Vagina (tissue), 2 donors: ENCODE measurements at regions not wholly inside any gene's neighbourhood (a gene's known extent, or its start where the extent isn't known, plus 50 kb on each side); places are given as distances from the start of the nearest gene placed in this dataset.

Experiments
- POLR2A ChIP-seq, 2 donors: fragments of 450-650 bp; IDR thresholded peaks; one replicate each; pipeline ENCODE4 v1.6.1; 2017; ENCODE audit warnings: antibody characterized with exemption in 2 of 2, mild to moderate bottlenecking in 2 of 2, moderate library complexity in 2 of 2
- POLR2AphosphoS5 ChIP-seq, 2 donors: sonication (generic); formaldehyde crosslinking; IDR thresholded peaks; one replicate each; pipeline ENCODE4 v1.9.0; 2017; ENCODE audit warnings: antibody characterized with exemption in 2 of 2, mild to moderate bottlenecking in 2 of 2, low read depth in 1 of 2; ENCODE audit not compliant: insufficient read depth in 1 of 2
- TF ChIP-seq, protein P1 (sequence below), 3 experiments: fragments of 450-650 bp in 2 of 3; fragments of 200-600 bp in 1 of 3; sonication (generic) in 1 of 3; IDR thresholded peaks; one replicate each; pipeline ENCODE4 v1.5.1; 2017 to 2019; ENCODE audit warnings: antibody characterized with exemption in 3 of 3, mild to moderate bottlenecking in 2 of 3, moderate library complexity in 2 of 3

DNA sequence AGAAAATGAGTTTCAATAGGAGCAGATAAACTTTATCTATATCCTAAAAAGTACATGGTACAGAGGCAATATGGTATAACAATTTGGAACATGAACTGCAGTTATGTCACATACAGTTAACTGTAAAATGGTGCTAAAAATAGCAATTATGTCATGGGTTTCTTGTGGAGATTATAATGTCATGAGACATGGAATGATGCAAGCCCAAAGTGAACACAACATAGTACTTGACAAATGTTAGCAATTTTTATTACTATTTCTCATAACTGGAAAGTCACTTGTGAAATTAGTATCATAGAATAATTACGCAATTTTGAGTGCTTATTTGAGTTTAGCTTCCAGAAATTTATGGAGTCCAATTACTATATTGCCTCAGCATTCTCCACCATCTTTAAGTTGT, 1263.4 kb downstream of the DSC3 start:
- TF ChIP-seq, protein P1, sequence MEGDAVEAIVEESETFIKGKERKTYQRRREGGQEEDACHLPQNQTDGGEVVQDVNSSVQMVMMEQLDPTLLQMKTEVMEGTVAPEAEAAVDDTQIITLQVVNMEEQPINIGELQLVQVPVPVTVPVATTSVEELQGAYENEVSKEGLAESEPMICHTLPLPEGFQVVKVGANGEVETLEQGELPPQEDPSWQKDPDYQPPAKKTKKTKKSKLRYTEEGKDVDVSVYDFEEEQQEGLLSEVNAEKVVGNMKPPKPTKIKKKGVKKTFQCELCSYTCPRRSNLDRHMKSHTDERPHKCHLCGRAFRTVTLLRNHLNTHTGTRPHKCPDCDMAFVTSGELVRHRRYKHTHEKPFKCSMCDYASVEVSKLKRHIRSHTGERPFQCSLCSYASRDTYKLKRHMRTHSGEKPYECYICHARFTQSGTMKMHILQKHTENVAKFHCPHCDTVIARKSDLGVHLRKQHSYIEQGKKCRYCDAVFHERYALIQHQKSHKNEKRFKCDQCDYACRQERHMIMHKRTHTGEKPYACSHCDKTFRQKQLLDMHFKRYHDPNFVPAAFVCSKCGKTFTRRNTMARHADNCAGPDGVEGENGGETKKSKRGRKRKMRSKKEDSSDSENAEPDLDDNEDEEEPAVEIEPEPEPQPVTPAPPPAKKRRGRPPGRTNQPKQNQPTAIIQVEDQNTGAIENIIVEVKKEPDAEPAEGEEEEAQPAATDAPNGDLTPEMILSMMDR (IDR thresholded peaks at IDR 0.05): no peak
- TF ChIP-seq POLR2A (IDR thresholded peaks at IDR 0.05) (no peak), POLR2AphosphoS5 (IDR thresholded peaks at IDR 0.05; ENCODE audit: insufficient read depth in 1 of 2, low read depth in 1 of 2) (no peak)
